ENCODE measurements at regions not wholly inside any gene's neighbourhood (a gene's known extent, or its start where the extent isn't known, plus 50 kb on each side); places are given as distances from the start of the nearest gene placed in this dataset.
A peak's percentile ranks its signal among the peaks of the same experiment; 100 is the strongest.

DNA sequence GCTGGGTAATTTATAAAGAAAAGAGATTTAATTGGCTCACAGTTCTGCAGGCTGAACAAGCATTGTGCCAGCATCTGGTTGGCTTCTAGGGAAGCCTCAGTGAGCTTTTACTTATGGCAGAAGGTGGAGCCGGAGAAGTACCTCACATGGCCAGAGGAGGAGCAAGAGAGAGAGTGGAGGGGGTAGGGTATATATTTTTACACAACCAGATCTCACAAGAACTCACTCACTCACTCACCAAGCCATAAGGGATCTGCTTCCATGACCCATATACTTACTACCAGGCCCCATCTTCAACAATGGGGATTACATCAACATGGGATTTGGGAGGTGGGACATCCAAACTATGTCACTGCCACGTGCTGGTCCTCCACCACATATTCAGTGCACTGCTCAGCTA is 117.2 kb upstream of the PRNP start:
- no TSS peak for BruUV-seq (replicated peaks)
- no peaks in the 10 kb centered on the region for H3K4me1 ChIP-seq
- H3K27ac Mint-ChIP-seq (ENCODE audit: unreplicated experiment), result no peak overlapping the region
- intact Hi-C loops (cut with micrococcal nuclease; ENCODE audit: unreplicated experiment), result no loop called here
- H3K4me3 Mint-ChIP-seq (ENCODE audit: unreplicated experiment), result no peak overlapping the region
- no peak for DNase-seq
- H3K27me3 ChIP-seq (replicated peaks; ENCODE audit: control insufficient read depth, insufficient read depth, low read length), result no peaks in the 10 kb centered on the region; the same call in 1 of the 2 replicates
- no peak overlapping the region for H3K4me3 ChIP-seq (ENCODE audit: low read depth, low read length)
- H3K9me3 Mint-ChIP-seq (ENCODE audit: unreplicated experiment), result peaks cover 10% of the 10 kb centered on the region
- H3K27me3 Mint-ChIP-seq (ENCODE audit: insufficient read depth, unreplicated experiment), result peaks cover 4% of the 10 kb centered on the region
- H3K4me1 Mint-ChIP-seq (ENCODE audit: low read depth, unreplicated experiment), result no peaks in the 10 kb centered on the region
- ChIA-PET CTCF (no interaction called here), POLR2A (no interaction called here)
- TF ChIP-seq, protein P1, sequence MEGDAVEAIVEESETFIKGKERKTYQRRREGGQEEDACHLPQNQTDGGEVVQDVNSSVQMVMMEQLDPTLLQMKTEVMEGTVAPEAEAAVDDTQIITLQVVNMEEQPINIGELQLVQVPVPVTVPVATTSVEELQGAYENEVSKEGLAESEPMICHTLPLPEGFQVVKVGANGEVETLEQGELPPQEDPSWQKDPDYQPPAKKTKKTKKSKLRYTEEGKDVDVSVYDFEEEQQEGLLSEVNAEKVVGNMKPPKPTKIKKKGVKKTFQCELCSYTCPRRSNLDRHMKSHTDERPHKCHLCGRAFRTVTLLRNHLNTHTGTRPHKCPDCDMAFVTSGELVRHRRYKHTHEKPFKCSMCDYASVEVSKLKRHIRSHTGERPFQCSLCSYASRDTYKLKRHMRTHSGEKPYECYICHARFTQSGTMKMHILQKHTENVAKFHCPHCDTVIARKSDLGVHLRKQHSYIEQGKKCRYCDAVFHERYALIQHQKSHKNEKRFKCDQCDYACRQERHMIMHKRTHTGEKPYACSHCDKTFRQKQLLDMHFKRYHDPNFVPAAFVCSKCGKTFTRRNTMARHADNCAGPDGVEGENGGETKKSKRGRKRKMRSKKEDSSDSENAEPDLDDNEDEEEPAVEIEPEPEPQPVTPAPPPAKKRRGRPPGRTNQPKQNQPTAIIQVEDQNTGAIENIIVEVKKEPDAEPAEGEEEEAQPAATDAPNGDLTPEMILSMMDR (IDR thresholded peaks at IDR 0.05; ENCODE audit: insufficient read depth in 1 of 2, low read depth in 1 of 2, low read length in 1 of 2, severe bottlenecking in 1 of 2, unreplicated experiment in 1 of 2), result peak; percentile 26 to 29
- H3K36me3 ChIP-seq (ENCODE audit: control insufficient read depth, insufficient read depth, low read length), result no peaks in the 10 kb centered on the region
- H3K9me3 ChIP-seq, result no peaks in the 10 kb centered on the region
- H3K36me3 Mint-ChIP-seq (ENCODE audit: insufficient read depth, unreplicated experiment), result no peaks in the 10 kb centered on the region

DNA sequence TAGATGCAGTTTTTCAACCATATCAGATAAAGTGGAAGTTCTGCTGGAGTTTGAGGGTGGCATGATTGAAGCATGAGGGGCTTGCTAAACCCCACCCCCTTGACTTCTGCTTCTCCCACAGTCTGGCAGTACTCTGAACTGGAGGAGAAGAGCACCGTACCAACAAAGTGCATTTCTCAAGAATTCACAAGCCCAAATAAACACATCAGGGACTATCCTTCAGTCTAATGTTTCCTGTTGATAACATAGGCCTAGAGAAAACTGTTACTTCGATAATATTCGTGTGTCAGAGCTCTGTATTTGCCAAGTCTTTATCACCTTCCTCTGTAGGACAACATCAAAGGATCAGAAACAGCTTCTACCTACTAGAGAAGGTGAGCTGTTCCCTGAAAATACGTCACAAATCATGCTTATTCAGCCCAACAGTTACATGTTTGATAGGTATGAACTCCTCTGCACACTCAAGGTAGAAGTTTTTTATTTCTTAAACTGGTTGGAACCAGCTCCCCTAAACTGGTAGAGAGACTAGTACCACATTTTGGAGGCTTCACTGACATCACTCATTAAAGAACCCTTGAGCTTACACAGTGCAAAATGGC is 117.8 kb upstream of the PRNP start:
- no peaks in the 10 kb centered on the region for H3K9me3 ChIP-seq
- no peaks in the 10 kb centered on the region; the same call in 1 of the 2 replicates for H3K27me3 ChIP-seq (replicated peaks; ENCODE audit: control insufficient read depth, insufficient read depth, low read length)
- no peak overlapping the region for H3K4me3 ChIP-seq (ENCODE audit: low read depth, low read length)
- no peak overlapping the region for H3K4me3 Mint-ChIP-seq (ENCODE audit: unreplicated experiment)
- TF ChIP-seq, protein P1 (IDR thresholded peaks at IDR 0.05; ENCODE audit: insufficient read depth in 1 of 2, low read depth in 1 of 2, low read length in 1 of 2, severe bottlenecking in 1 of 2, unreplicated experiment in 1 of 2), result no peak
- POLR2A ChIA-PET, result no interaction called here
- H3K4me1 ChIP-seq, result no peaks in the 10 kb centered on the region
- H3K27ac Mint-ChIP-seq (ENCODE audit: unreplicated experiment), result no peak overlapping the region
- intact Hi-C loops (cut with micrococcal nuclease; ENCODE audit: unreplicated experiment), result no loop called here
- no peaks in the 10 kb centered on the region for H3K36me3 Mint-ChIP-seq (ENCODE audit: insufficient read depth, unreplicated experiment)
- DNase-seq, result no peak
- H3K36me3 ChIP-seq (ENCODE audit: control insufficient read depth, insufficient read depth, low read length), result no peaks in the 10 kb centered on the region
- peaks cover 16% of the 10 kb centered on the region for H3K9me3 Mint-ChIP-seq (ENCODE audit: unreplicated experiment)
- peaks cover 4% of the 10 kb centered on the region for H3K27me3 Mint-ChIP-seq (ENCODE audit: insufficient read depth, unreplicated experiment)
- no peaks in the 10 kb centered on the region for H3K4me1 Mint-ChIP-seq (ENCODE audit: low read depth, unreplicated experiment)
- no TSS peak for BruUV-seq (replicated peaks)
- CTCF ChIA-PET, result interaction anchor here (0.6 kb wide), 1 partner anchor 886 kb away, joined by 7 read pairs; no protein-coding TSS in a partner anchor

DNA sequence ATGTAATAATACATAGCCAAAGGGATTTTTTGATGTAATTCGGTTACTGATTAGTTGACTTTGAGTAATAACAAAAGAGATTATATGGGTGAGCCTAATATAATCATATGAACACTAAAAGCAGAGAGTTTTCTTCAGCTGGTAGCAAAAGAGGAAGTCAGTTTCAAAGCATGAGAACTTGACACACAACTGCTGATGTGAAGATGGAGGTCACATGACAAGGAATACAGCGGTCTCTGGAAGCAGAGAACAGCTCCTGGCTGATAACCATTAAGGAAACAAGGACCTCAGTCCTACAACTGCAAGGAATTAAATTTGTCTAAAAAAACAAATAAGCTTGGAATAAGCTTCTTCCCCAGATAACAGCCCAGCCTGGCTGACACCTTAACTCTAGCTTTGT is 119.1 kb upstream of the PRNP start:
- H3K27ac Mint-ChIP-seq (ENCODE audit: unreplicated experiment), result no peak overlapping the region
- no peak overlapping the region for H3K4me3 Mint-ChIP-seq (ENCODE audit: unreplicated experiment)
- peaks cover 27% of the 10 kb centered on the region for H3K9me3 Mint-ChIP-seq (ENCODE audit: unreplicated experiment)
- ChIA-PET POLR2A (no interaction called here), CTCF (no interaction called here)
- Histone ChIP-seq H3K36me3 (ENCODE audit: control insufficient read depth, insufficient read depth, low read length) (no peaks in the 10 kb centered on the region), H3K9me3 (no peaks in the 10 kb centered on the region), H3K4me1 (no peaks in the 10 kb centered on the region), H3K27me3 (replicated peaks; ENCODE audit: control insufficient read depth, insufficient read depth, low read length) (no peaks in the 10 kb centered on the region; the same call in 1 of the 2 replicates), H3K4me3 (ENCODE audit: low read depth, low read length) (no peak overlapping the region)
- TF ChIP-seq, protein P1 (IDR thresholded peaks at IDR 0.05; ENCODE audit: insufficient read depth in 1 of 2, low read depth in 1 of 2, low read length in 1 of 2, severe bottlenecking in 1 of 2, unreplicated experiment in 1 of 2), result no peak
- peaks cover 7% of the 10 kb centered on the region for H3K27me3 Mint-ChIP-seq (ENCODE audit: insufficient read depth, unreplicated experiment)
- no peak for DNase-seq
- intact Hi-C loops (cut with micrococcal nuclease; ENCODE audit: unreplicated experiment), result no loop called here
- H3K4me1 Mint-ChIP-seq (ENCODE audit: low read depth, unreplicated experiment), result no peaks in the 10 kb centered on the region
- no peaks in the 10 kb centered on the region for H3K36me3 Mint-ChIP-seq (ENCODE audit: insufficient read depth, unreplicated experiment)
- no TSS peak for BruUV-seq (replicated peaks)

All from Caco-2 (cell line).